ENCODE measurements at regions not wholly inside any gene's neighbourhood (a gene's known extent, or its start where the extent isn't known, plus 50 kb on each side); places are given as distances from the start of the nearest gene placed in this dataset.

- no peak overlapping the region for H3K4me2 ChIP-seq (ENCODE audit: low read length)
- no peaks in the 10 kb centered on the region for H3K9me3 ChIP-seq (ENCODE audit: low read length)
- CTCF ChIA-PET, result no interaction called here
- H3F3A ChIP-seq (ENCODE audit: low read length, unreplicated experiment), result no peaks in the 10 kb centered on the region
- no peaks in the 10 kb centered on the region for H3K79me2 ChIP-seq (ENCODE audit: low read length)
- H4K20me1 ChIP-seq (ENCODE audit: low read length), result no peaks in the 10 kb centered on the region
- no peaks in the 10 kb centered on the region for H3K9me2 ChIP-seq (replicated peaks; ENCODE audit: low read length)
- H3K4me3 ChIP-seq (ENCODE audit: low read length), result no peak overlapping the region
- intact Hi-C loops (cut with micrococcal nuclease), result no loop called here
- BruUV-seq (replicated peaks), result no TSS peak
- H3K4me1 ChIP-seq (ENCODE audit: insufficient read depth, low read length), result no peaks in the 10 kb centered on the region
- no peaks in the 10 kb centered on the region for H3K27me3 ChIP-seq (ENCODE audit: low read length)
- H3K27ac ChIP-seq (ENCODE audit: low read length), result no peak overlapping the region
- POLR2A ChIA-PET (ENCODE audit: unreplicated experiment), result no interaction called here
- DNase-seq (no peak), ATAC-seq (no peak)
- H2AFZ ChIP-seq (ENCODE audit: low read length), result no peak overlapping the region
- no peak for TF ChIP-seq EZH2 (IDR thresholded peaks at IDR 0.05; ENCODE audit: low read length, unreplicated experiment)
- no peak for TF ChIP-seq EZH2phosphoT487 (IDR thresholded peaks at IDR 0.05; ENCODE audit: borderline replicate concordance, low read length)
- TF ChIP-seq CTCF (conservative IDR thresholded peaks at IDR 0.05; ENCODE audit: low read depth, low read length), result no peak
- no peaks in the 10 kb centered on the region for H3K36me3 ChIP-seq (ENCODE audit: low read depth, low read length)
- no peak overlapping the region for H3K9ac ChIP-seq (ENCODE audit: low read length)
Observed at GRCh38 chr16:6976716-6977115, 355.9 kb upstream of the RBFOX1 start.

GRCh38 chr16:6970171-6970857 is 362.3 kb upstream of the RBFOX1 start:
- no peak overlapping the region for H2AFZ ChIP-seq (ENCODE audit: low read length)
- DNase-seq (no peak), ATAC-seq (no peak)
- H3K4me2 ChIP-seq (ENCODE audit: low read length), result no peak overlapping the region
- no peaks in the 10 kb centered on the region for H3K79me2 ChIP-seq (ENCODE audit: low read length)
- TF ChIP-seq EZH2phosphoT487 (IDR thresholded peaks at IDR 0.05; ENCODE audit: borderline replicate concordance, low read length) (no peak), CTCF (conservative IDR thresholded peaks at IDR 0.05; ENCODE audit: low read depth, low read length) (no peak), EZH2 (IDR thresholded peaks at IDR 0.05; ENCODE audit: low read length, unreplicated experiment) (no peak)
- BruUV-seq (replicated peaks), result no TSS peak
- H3K9ac ChIP-seq (ENCODE audit: low read length), result no peak overlapping the region
- H3K27me3 ChIP-seq (ENCODE audit: low read length), result no peaks in the 10 kb centered on the region
- no peaks in the 10 kb centered on the region for H3K9me2 ChIP-seq (replicated peaks; ENCODE audit: low read length)
- no peaks in the 10 kb centered on the region for H3K4me1 ChIP-seq (ENCODE audit: insufficient read depth, low read length)
- ChIA-PET POLR2A (ENCODE audit: unreplicated experiment) (no interaction called here), CTCF (interaction anchor here (0.6 kb wide), 1 partner anchor 158 kb away, joined by 3 read pairs; no protein-coding TSS in a partner anchor)
- no peaks in the 10 kb centered on the region for H4K20me1 ChIP-seq (ENCODE audit: low read length)
- no peaks in the 10 kb centered on the region for H3F3A ChIP-seq (ENCODE audit: low read length, unreplicated experiment)
- no peak overlapping the region for H3K4me3 ChIP-seq (ENCODE audit: low read length)
- H3K36me3 ChIP-seq (ENCODE audit: low read depth, low read length), result no peaks in the 10 kb centered on the region
- H3K9me3 ChIP-seq (ENCODE audit: low read length), result no peaks in the 10 kb centered on the region
- H3K27ac ChIP-seq (ENCODE audit: low read length), result no peak overlapping the region
- intact Hi-C loops (cut with micrococcal nuclease), result no loop called here

- no peaks in the 10 kb centered on the region for H3K79me2 ChIP-seq (ENCODE audit: low read length)
- H3K9me3 ChIP-seq (ENCODE audit: low read length), result no peaks in the 10 kb centered on the region
- H3K4me3 ChIP-seq (ENCODE audit: low read length), result no peak overlapping the region
- ChIA-PET CTCF (no interaction called here), POLR2A (ENCODE audit: unreplicated experiment) (no interaction called here)
- H3F3A ChIP-seq (ENCODE audit: low read length, unreplicated experiment), result no peaks in the 10 kb centered on the region
- H3K9ac ChIP-seq (ENCODE audit: low read length), result no peak overlapping the region
- no peak for TF ChIP-seq EZH2phosphoT487 (IDR thresholded peaks at IDR 0.05; ENCODE audit: borderline replicate concordance, low read length)
- H3K9me2 ChIP-seq (replicated peaks; ENCODE audit: low read length), result no peaks in the 10 kb centered on the region
- H3K36me3 ChIP-seq (ENCODE audit: low read depth, low read length), result no peaks in the 10 kb centered on the region
- no peak overlapping the region for H3K4me2 ChIP-seq (ENCODE audit: low read length)
- H3K27me3 ChIP-seq (ENCODE audit: low read length), result no peaks in the 10 kb centered on the region
- intact Hi-C loops (cut with micrococcal nuclease), result no loop called here
- H3K4me1 ChIP-seq (ENCODE audit: insufficient read depth, low read length), result no peaks in the 10 kb centered on the region
- no peak overlapping the region for H3K27ac ChIP-seq (ENCODE audit: low read length)
- no peaks in the 10 kb centered on the region for H4K20me1 ChIP-seq (ENCODE audit: low read length)
- no TSS peak for BruUV-seq (replicated peaks)
- ATAC-seq, result no peak
- no peak for DNase-seq
- no peak overlapping the region for H2AFZ ChIP-seq (ENCODE audit: low read length)
Observed at GRCh38 chr16:6969594-6969993, 363.1 kb upstream of the RBFOX1 start.
